Inflammatory macrophage (primary cell): ENCODE measurements at regions not wholly inside any gene's neighbourhood (a gene's known extent, or its start where the extent isn't known, plus 50 kb on each side); places are given as distances from the start of the nearest gene placed in this dataset.
"Not testable (repeated sequence)": the region's sequence is repeated elsewhere in the genome, so short reads cannot be mapped to it uniquely, and the experiment has no call there.

Source experiments
- DNase-seq, 2 donors: peaks; one replicate each; pipeline ENCODE4 v3.0.0-alpha.2; 2020 to 2022

- no peak for DNase-seq
Observed at GRCh38 chr13:87736849-87737385, 65.7 kb downstream of the SLITRK5 start.

DNA sequence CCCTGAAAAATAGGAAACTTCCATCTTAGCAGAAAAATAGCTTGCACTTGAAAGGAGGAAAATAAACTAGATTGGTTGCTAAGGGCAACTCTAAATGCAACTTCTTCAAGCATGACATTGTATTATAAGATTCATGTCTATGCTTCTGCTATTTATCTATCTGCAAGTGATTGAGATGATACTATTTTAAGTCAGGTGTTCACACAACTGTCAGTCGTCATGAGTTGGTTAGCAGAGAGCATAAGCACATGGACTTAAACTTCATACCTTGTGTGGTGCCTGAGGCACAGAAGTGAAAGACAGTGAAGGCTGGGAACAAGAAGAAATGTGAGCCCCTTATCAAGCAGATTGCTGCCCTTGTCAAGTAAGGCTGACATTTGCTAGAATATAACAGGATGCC lies 82.9 kb downstream of the SLITRK5 start:
- no peak for DNase-seq

DNA sequence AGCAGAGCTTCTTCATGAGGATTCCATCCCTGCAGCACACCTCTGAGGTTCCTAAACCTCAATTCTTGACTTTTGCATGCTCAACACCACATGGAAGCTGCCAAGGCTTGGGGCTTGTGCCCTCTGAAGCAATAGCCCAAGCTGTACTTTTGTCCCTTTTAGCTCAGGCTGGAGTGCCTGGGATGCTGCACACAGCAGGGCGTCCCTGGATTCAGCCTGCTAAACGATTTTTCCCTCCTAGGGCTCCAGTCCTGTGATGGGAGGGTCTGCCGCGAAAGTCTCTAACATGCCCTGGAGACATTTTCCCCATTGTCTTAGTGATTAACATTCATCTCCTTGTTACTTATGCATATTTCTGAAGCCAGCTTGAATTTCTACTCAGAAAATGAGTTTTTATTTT lies 98.3 kb downstream of the SLITRK5 start:
- DNase-seq: no peak

GRCh38 chr13:87777387-87777786 lies 106.2 kb downstream of the SLITRK5 start:
- no peak for DNase-seq

DNA sequence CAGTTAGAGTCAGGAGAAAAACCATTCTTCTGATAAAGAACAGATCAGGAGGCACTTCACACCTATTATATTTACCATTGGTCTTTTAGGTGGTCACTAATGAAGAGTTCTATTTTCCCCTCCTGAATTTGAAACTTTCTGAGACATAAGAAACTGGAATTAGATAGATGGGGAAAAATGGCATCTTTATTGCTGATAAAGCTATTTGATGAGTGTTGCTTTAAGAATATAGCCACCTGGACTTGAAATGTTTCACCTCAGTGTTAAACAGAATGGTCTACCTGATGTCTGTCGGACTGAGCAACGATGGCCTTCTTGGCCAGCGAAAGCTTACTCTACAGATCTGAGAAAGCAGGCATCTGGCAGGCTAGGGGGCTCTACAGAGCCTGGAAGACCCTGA lies 107.0 kb downstream of the SLITRK5 start:
- no peak for DNase-seq

- no peak for DNase-seq
Observed at GRCh38 chr13:87779426-87779825, 108.3 kb downstream of the SLITRK5 start.

DNA sequence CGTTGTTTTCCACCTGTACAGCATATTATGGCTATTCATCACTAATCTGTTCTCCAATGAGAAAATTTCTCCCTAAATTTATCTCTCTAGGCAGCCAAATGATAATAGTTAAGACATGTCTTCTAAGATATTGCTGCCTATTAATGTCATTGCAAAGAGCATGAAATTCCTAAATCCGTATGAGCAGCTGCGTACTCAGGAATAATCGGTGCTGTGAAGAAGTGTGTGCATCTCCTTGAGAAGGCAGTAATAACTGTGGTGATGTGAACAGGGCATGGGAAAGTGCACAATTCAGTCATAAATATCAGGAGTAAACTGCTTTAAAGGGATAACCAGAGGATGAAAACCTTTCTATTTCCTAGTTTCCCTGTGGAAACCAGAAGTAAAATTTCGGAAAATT lies 112.2 kb downstream of the SLITRK5 start:
- no peak for DNase-seq

GRCh38 chr13:87788363-87788762 lies 117.2 kb downstream of the SLITRK5 start:
- no peak for DNase-seq

GRCh38 chr13:87792878-87793277 lies 121.7 kb downstream of the SLITRK5 start:
- no peak for DNase-seq

- DNase-seq: no peak
Observed at GRCh38 chr13:87798536-87798935, 127.4 kb downstream of the SLITRK5 start.

GRCh38 chr13:87810391-87810801 lies 139.2 kb downstream of the SLITRK5 start:
- DNase-seq: no peak

DNA sequence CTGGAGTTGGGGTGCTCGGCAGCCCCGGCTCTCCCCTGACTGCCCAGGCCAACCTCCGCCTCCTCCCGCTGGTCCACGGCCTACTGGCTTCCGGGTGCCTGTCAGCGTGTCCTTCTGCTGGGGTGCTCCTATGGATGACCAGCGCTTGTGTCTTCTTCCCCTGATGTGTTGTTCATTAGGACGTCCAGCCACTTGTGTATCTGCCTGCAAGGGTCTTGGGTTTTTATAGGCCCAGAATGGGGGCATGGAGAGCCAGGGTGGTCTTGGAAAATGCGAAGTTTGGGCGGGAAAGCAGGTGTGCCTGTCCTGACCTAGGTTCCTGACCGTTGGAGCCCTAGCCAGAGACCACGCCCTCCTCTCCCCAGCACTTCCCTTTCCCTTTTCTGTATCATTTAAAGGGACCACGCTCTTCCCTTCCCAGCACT lies 139.8 kb downstream of the SLITRK5 start:
- DNase-seq: no peak

DNA sequence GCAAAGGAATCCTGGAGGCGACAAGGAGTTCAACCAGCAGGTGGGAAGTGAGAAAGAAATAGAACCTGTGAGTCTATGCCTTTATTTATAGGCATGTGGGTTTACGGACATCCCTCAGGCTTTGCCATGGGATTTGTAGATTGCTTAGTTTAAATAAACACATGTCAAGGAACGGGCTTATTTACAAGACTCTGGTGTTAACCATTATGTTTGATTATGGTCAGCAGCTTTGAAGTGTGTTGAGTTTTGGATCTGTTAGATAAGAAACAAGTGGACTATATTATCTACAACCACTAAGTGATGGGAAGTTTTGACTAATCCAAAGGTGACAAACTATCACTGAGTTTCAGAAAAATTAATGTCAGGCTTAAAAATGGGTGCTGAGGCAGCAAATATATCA lies 143.2 kb downstream of the SLITRK5 start:
- DNase-seq: no peak

DNA sequence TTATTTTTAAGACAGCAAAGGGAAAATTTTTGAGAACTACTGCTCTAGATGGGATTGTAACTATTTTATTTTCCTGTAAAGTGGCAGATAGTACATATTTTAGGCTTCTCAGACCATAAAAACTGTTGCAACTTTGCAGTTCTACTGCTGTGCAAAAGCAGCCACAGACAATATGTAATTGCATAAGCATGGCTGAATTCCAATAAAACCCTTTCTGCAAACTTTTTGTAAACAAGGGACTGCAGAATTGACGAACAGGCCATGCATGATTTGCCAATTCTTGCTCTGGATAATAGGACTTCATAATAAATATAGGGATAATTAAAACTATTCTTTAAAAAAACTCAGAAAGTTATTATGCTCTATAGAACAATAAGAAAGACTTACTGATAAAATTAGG lies 149.1 kb downstream of the SLITRK5 start:
- DNase-seq: no peak

DNA sequence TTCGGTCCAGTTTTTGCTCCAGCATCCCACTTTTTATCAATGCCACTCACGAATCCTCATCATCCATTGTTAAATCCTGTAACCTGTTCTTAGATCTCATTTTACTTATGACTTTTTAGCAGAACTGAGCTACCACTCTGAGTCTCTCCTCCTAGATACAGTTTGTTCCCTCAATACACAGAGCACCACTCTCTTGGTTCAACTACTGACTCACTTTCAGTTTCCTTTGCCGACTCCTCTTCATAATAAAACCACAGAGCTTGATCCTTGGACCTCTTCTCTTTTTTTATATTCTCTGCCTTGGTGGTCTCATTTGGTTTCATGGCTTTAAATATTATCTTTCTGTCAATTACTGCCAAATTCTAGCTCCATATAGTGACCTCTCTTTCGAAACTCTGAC lies 150.3 kb downstream of the SLITRK5 start:
- no peak for DNase-seq

DNA sequence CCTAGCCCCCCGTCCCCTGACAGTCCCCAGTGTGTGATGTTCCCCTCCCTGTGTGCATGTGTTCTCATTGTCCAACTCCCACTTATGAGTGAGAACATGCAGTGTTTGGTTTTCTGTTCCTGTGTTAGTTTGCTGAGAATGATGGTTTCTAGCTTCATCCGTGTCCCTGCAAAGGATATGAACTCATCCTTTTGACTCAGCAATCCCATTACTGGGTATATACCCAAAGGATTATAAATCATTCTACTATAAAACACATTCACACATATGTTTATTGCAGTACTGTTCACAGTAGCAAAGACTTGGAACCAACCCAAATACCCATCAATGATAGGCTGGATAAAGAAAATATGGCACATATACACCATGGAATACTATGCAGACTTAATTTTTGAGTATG lies 155.1 kb downstream of the SLITRK5 start:
- not testable (repeated sequence) for DNase-seq

- no peak for DNase-seq
Observed at GRCh38 chr13:87827479-87827878, 156.3 kb downstream of the SLITRK5 start.

DNA sequence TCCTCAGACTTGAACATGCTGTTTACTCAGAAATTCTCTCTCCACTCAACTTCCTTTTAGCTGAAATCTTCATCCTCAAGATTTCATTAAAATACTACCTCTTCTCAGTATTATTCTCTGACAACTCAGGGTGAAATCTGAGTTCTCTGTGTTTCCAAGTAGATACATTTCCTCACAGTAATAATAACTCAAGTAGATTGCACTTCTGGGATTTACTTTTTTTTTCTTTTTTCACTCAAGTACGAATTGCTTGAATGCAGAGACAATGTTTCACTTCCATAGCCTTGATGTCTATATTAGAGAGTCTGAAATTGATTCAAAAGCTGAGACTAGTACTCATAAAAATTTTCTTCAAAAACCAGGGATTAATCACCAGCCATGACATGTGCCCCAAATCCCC lies 166.4 kb downstream of the SLITRK5 start:
- no peak for DNase-seq

- DNase-seq: no peak
Observed at GRCh38 chr13:87837946-87838345, 166.8 kb downstream of the SLITRK5 start.

GRCh38 chr13:87851410-87851809 lies 180.2 kb downstream of the SLITRK5 start:
- DNase-seq: no peak

- DNase-seq: no peak
Observed at GRCh38 chr13:87855553-87855952, 184.4 kb downstream of the SLITRK5 start.

GRCh38 chr13:87859261-87859660 lies 188.1 kb downstream of the SLITRK5 start:
- DNase-seq: no peak

DNA sequence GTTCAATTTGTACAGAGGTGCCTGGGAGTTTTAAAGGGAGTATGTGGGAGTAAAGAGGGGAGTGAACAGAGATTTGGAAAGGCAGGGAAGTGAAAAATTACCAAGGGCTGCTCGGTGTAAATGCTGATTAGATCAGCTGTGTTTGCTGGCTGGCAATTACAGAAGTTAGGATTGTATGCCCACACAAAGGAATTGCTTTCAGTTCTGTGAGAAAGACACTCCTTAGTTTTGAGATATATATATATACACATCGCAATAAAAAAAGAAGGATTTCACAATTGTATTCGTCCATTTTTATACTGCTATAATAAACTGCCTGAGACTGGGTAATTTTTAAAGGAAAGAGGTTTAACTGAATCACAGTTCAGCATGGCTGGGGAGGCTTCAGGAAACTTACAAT lies 196.3 kb downstream of the SLITRK5 start:
- DNase-seq: no peak

DNA sequence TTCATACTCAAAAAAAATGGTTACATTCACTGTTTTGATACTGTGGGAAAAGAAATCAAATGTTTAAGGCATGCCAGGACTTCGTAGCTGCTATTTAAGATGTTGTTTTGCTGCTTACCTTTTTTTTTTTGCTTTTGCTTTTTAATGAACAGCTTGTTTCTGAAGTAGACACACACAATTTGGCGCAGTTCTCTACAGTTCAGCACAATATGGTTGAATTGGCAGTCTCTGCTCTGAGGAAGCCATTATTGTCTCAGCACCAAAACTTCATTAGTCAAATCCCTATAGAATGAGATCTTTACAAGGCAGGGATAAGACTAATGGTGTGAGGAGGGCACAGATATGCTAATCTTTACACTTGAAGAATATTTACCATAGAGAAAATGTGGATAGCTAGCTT lies 197.6 kb downstream of the SLITRK5 start:
- DNase-seq: no peak

GRCh38 chr13:87872813-87873212 lies 201.6 kb downstream of the SLITRK5 start:
- DNase-seq: no peak

DNA sequence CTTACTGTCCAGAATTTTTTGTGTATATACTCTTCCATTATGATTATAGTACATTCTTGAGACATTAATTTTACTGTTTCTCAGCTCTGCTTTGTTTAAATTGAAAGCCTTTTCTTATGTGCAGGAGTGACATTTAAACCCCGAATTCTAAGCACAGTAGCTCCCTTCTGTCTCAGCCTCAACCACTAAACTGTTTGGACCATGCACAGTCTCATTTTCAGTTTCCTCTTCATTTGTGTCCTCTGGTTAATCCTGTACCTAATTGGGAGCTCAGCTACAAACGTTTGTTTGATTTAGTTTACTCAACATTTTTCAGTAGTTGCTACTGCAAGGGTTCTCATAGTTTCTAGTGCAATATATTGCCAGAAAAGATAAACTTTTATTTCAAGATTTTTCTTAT lies 206.3 kb downstream of the SLITRK5 start:
- no peak for DNase-seq
